RPMI7951 (cell line): ENCODE measurements at regions not wholly inside any gene's neighbourhood (a gene's known extent, or its start where the extent isn't known, plus 50 kb on each side); places are given as distances from the start of the nearest gene placed in this dataset.

Source experiments
- DNase-seq: peaks from one replicate; pipeline ENCODE4 v3.0.0-alpha.2; 2012; ENCODE audit warnings: low read depth

GRCh38 chr13:84358601-84359000 lies 476.3 kb upstream of the SLITRK1 start:
- no peak for DNase-seq

DNA sequence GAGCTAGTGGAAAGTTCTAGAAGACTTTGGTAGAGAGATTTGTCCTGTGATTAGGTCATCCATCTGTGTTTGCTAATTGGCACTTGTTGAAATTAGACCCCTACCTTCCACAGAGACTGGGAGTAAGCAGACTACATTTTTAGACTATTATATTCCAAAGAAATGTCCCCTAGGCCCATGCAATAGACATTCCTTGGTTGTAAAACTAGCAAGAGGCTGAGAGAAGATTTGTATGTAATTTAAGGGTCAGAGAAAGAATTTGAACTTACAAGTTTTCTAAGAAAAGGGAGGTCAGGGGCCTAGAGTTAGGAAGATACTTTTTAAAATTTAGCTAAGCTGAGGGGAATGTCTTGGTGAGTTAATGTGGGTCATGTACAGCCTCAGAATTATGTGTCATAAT lies 470.7 kb upstream of the SLITRK1 start:
- DNase-seq: no peak

GRCh38 chr13:84339456-84339855 lies 457.2 kb upstream of the SLITRK1 start:
- no peak for DNase-seq

- DNase-seq: no peak
These were observed 450.1 kb upstream of the SLITRK1 start for GRCh38 chr13:84332346-84332745.

DNA sequence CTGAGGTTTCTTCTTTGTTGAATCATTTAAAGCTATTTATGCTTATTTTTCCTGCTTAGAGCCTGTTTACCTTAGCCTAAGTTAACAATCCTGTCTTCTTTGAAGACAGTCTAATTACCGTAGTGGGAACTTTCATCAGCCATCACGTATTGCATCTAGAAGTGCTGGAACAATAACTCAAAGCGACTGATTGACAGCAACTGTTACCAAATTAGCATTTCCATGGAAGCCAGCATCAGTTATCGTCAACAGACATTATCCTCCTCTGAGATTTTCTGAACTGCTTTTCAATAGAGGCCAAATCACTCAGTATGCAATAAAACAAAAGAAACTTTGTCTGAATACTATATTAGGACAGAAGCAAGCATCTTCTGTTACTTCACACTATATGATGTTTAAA lies 433.3 kb upstream of the SLITRK1 start:
- DNase-seq: no peak

- no peak for DNase-seq
These were observed 420.8 kb upstream of the SLITRK1 start for GRCh38 chr13:84303035-84303434.

DNA sequence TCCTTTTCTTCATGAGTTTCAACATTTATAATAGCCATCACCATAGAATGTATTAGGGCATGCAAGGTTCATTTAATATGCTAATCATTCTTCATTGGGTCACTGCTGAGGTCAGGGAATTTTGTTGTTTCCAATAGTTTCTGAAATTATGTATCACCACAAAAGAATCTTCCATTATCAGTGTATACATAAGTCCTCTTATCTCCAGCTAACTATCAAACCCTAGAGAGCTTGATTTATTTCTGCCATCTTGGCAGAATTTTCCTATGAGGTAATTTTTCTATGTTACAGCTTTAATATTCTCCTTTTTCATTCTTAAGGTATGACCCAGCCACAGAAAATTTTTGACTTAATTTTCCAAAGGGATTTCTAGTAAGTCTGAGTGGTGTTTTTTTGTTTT lies 415.0 kb upstream of the SLITRK1 start:
- no peak for DNase-seq

DNA sequence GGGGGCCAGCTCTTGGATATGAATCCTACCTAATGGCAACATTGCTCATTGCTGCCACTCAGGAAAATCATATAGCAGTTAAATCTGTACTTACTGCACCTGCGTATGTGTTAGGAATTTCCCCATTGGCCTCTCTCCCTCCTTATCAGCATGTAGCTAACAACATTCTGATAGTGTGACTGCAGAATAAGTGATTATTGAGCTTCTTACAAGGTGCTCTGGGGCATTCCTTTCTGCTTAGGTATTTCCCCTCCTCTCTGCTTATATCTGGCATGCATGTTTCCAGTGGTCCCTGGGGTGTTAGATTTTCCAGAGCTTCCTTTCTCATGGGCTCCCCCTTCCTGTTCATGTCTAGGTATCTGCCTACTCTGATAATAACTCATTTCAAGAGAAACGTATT lies 414.1 kb upstream of the SLITRK1 start:
- DNase-seq: no peak

DNA sequence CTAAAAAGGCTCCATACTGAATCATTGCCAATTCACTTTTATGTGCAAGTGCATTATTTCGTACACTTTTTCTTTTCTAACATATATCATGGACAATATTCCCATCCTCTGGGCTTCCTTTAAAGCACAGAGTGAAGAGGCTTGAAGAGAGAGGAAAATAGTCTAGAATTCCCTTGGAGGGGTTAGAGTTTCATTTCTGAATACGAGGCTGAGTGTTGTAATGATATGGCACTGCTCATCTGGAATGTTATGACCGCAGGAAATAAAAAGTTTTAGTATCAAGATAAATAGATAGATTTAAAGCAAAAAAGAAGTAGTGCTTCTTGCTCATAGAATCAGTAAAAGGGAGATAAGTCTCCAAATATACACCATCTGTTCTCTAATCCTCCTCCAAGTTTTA lies 412.3 kb upstream of the SLITRK1 start:
- no peak for DNase-seq

GRCh38 chr13:84290386-84290785 lies 408.1 kb upstream of the SLITRK1 start:
- DNase-seq: no peak

DNA sequence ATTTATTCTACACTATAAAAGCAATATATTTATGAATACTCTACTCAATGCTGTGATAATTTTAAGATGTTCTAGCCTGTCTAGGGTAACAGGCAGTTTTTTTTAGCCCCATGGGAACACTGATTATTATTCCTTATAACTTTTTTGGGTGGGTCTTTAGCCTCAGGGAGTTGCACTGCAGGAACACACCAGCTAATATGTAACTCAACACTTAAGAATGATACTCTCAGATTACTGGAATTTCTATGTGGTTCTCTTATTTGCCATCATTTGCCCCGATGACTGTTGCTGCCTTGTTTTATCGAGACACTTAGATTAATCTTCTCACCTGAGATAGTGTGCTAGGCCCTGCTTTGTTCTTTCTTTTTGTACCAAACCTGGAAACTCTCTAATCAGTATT lies 396.9 kb upstream of the SLITRK1 start:
- DNase-seq: no peak

- no peak for DNase-seq
These were observed 390.7 kb upstream of the SLITRK1 start for GRCh38 chr13:84272877-84273562.

DNA sequence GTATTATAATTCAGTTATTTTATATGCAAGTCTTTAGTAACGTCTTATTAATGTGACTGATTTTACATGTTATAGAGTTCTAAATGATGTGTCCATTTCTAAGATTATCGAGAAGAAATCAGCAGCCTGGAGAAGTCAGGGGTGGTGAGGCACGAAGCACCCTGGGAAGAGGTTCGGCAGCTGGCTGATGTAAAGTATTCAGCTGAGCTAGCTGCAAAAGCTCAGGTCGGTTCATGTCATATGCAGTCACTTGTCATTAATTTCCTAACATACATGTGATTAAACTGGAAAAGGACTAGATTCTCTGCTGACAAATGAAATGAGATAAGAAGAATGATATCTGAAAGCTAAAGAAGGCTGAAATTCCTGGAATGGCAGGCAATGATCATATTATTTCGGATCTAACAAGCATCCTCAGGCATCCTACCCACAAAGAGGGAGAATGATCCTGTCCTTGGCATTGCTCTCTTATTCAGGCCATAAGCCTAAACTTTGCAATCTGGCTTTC lies 383.0 kb upstream of the SLITRK1 start:
- no peak for DNase-seq

DNA sequence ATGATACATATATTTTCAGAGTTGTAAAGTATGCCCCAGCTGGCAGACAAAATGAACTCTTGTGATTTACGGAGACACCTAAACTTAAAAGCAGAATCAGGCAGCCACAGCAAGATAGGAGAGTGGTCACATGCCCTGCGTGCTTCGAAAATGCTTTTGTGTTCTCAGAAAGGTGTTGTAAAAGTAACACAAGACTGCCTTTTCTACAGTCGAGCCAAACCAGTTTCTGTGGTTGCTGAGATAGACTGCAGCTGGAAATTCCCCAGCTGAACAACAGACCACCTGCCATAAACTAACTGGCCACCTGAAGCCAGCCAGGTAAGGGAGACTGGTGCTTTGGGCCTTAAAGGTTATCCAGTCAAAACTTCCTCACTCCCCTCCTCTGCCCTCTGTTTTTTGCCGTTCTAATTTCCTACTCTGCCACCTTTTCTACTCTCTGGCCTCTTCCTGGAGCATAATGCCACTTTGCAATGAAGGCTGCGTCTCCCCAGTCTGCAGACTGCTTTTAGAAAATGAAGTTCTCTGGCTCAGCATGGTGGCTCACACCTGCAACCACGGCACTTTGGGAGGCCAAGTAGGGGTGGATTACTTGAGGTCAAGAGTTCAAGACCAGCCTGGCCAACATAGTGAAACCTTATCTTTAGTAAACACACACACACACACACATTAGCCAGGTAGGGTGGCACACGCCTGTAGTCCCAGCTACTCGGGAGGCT lies 381.2 kb upstream of the SLITRK1 start:
- no peak for DNase-seq

GRCh38 chr13:84255226-84255797 lies 373.0 kb upstream of the SLITRK1 start:
- DNase-seq: no peak

GRCh38 chr13:84249463-84249862 lies 367.2 kb upstream of the SLITRK1 start:
- DNase-seq: no peak

DNA sequence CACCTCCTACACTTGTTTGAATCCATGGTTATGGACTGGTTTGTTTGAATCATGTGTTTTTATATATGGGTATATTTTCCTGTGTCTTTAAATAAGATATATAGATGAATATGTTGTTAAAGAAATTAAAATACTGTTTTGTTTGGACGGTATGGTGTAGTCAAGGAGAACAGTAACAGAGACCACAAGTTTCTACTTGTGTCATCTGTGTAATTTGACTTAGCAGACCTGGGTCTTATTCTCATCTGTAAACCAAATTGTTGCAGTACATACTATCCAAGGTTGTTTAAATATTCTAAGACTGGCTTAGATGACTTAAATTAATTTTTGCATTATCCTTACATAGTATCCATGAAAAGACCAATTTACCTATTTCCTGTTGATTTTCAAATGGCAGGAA lies 361.1 kb upstream of the SLITRK1 start:
- no peak for DNase-seq

- DNase-seq: no peak
These were observed 356.8 kb upstream of the SLITRK1 start for GRCh38 chr13:84239032-84239431.

- no peak for DNase-seq
These were observed 356.1 kb upstream of the SLITRK1 start for GRCh38 chr13:84238381-84238780.

- no peak for DNase-seq
These were observed 354.9 kb upstream of the SLITRK1 start for GRCh38 chr13:84237143-84237542.

DNA sequence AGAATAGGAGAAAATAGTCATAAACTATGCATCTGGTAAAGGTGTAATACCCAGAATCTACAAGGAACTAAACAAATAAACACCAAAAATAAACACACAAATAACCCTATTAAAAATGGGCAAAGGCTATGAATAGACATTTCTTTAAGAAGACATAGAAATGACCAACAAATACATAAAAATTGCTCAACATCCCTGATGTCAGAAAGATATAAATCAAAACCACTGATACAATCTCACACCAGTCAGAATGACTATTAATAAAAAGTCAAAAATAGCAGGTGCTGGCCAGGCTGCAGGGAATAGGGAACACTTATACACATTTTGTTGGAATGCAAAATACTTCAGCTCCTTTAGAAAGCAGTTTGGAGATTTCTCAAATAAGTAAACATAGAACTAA lies 352.1 kb upstream of the SLITRK1 start:
- DNase-seq: no peak

- DNase-seq: no peak
These were observed 348.3 kb upstream of the SLITRK1 start for GRCh38 chr13:84230568-84230967.

- no peak for DNase-seq
These were observed 328.8 kb upstream of the SLITRK1 start for GRCh38 chr13:84211048-84211447.
